NB4 (cell line): ENCODE measurements at regions not wholly inside any gene's neighbourhood (a gene's known extent, or its start where the extent isn't known, plus 50 kb on each side); places are given as distances from the start of the nearest gene placed in this dataset.

Experiments
- DNase-seq: peaks from one replicate; pipeline ENCODE4 v3.0.0; 2010; ENCODE audit warnings: low read depth
- H3K4me3 ChIP-seq: one replicate; pipeline ENCODE4 v1.5.1; 2011; ENCODE audit warnings: mild to moderate bottlenecking, low read depth, low read length, moderate library complexity
- CTCF ChIP-seq: IDR thresholded peaks from one replicate; pipeline ENCODE4 v1.5.1; 2012; ENCODE audit warnings: low read depth, low read length
- MYC ChIP-seq: IDR thresholded peaks from 2 replicates; pipeline ENCODE4 v1.6.1; 2011; ENCODE audit warnings: low read depth, low read length
- POLR2A ChIP-seq: IDR thresholded peaks from 2 replicates; pipeline ENCODE4 v1.6.1; 2011; ENCODE audit warnings: mild to moderate bottlenecking; ENCODE audit not compliant: insufficient read length; ENCODE audit errors: extremely low read depth
- TF ChIP-seq, protein P1 (sequence below): IDR thresholded peaks from 2 replicates; pipeline ENCODE4 v1.6.1; 2011; ENCODE audit warnings: low read depth, low read length

DNA sequence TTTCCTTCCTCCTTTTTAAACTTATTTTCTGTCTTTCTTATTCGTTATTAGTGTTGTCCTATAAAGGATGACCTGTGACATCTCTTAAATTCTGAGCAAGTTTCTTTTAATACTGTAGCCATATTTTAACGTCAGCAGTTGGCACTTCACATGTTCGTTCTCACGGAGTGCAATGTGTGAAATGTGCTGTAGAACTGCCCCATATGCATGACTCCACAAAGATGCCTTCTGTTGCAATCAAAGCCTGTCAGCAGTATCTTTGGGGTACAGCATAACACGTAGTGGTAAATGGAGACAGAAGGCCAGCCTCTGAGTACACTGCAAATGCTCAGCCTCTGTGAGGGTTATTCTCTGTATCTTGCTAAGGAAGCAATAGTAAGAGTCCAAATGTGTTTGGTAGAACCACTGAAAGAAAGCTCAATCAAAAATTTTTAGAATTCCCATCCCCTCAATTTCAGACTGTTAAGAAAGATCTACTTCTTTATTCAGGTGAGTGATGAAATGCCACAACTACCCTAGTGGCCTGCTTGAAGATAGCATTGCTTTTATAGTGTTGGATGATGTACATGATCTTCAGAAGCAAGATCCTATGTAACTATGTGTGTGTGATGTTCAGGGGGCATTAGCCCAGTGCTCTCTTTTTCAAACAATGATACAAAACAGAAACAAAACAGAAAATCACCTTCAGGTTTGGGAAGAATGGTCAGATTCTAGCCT lies 277.7 kb downstream of the TMEM167A start:
- TF ChIP-seq, protein P1, sequence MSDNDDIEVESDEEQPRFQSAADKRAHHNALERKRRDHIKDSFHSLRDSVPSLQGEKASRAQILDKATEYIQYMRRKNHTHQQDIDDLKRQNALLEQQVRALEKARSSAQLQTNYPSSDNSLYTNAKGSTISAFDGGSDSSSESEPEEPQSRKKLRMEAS: no peak
- TF ChIP-seq POLR2A: no peak
- TF ChIP-seq CTCF: no peak
- no peak for TF ChIP-seq MYC
- no peak overlapping the region for H3K4me3 ChIP-seq
- DNase-seq: no peak

GRCh38 chr5:82798676-82799075 lies 278.5 kb downstream of the TMEM167A start:
- no peak for DNase-seq
- TF ChIP-seq MYC: no peak
- no peak for TF ChIP-seq CTCF
- TF ChIP-seq, protein P1: no peak
- no peak for TF ChIP-seq POLR2A
- H3K4me3 ChIP-seq: no peak overlapping the region

GRCh38 chr5:82796643-82797416 lies 280.4 kb downstream of the TMEM167A start:
- TF ChIP-seq CTCF (no peak), POLR2A (no peak)
- TF ChIP-seq, protein P1: no peak
- DNase-seq: no peak
- no peak overlapping the region for H3K4me3 ChIP-seq

DNA sequence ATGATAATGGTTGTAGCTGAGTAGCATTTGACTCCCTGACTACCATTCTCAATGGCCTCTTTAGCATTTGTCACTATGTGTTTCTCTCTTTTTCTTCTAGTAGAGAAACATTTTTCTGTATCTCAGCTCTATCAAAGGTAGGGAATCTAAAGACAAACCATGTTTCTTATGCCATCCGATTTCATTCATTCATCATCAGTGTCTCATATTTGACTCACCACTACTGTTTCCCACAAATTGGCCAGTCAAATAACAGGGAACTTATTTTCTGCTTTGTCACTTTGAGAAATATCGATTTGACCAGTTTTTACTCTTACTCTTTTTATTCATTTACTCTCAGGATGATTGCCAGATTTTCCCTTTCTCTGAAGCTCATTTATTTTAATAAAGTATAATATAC lies 282.3 kb downstream of the TMEM167A start:
- DNase-seq: no peak
- TF ChIP-seq CTCF (no peak), MYC (no peak), POLR2A (no peak)
- TF ChIP-seq, protein P1: no peak
- no peak overlapping the region for H3K4me3 ChIP-seq

GRCh38 chr5:82793808-82794419 lies 283.3 kb downstream of the TMEM167A start:
- no peak overlapping the region for H3K4me3 ChIP-seq
- TF ChIP-seq POLR2A (no peak), MYC (no peak), CTCF (peak; percentile 84)
- TF ChIP-seq, protein P1: no peak
- DNase-seq: peak; percentile 39
